Activated CD8-positive, alpha-beta memory T cell treated with anti-CD3 and anti-CD28 coated beads, Interleukin-2, amount 50 U/mL, for 24 hours (primary cell): ENCODE measurements at regions not wholly inside any gene's neighbourhood (a gene's known extent, or its start where the extent isn't known, plus 50 kb on each side); places are given as distances from the start of the nearest gene placed in this dataset.

Source experiments
- DNase-seq: peaks from one replicate; pipeline ENCODE4 v3.0.0-alpha.2; 2020; ENCODE audit errors: extremely low read depth

GRCh38 chr12:91853350-91854127 is 292.1 kb downstream of the BTG1 start:
- no peak for DNase-seq

GRCh38 chr12:91852634-91853033 is 293.0 kb downstream of the BTG1 start:
- no peak for DNase-seq

DNA sequence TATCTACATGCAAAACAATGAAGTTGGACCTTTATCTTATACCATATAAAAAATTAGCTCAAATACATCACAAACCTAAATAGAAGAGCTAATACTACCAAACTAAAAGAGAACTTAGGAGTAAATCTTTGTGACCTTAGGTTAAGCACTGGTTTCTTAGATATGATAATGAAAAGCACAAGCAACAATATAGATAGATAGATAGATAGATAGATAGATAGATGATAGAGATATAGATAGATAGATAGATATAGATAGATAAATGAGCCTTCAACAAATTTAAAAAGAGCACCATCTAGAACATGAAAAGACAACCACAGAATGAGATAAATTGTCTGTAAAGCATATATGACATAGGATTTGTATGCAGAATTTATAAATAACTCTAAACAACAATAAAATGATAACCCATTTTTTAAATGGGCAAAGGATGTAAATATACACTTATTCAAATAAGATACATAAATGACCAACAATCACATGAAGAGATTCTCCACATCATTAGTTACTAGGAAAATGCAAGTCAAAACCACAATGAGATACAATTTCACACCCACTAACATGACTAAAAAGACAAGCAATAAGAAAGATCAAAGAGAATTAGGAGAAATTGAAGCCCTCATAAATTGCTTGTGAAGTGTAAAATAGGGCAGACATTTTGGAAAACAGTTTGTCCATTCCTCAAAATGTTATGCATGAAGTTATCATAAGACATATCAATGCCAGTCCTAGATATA is 293.7 kb downstream of the BTG1 start:
- no peak for DNase-seq

DNA sequence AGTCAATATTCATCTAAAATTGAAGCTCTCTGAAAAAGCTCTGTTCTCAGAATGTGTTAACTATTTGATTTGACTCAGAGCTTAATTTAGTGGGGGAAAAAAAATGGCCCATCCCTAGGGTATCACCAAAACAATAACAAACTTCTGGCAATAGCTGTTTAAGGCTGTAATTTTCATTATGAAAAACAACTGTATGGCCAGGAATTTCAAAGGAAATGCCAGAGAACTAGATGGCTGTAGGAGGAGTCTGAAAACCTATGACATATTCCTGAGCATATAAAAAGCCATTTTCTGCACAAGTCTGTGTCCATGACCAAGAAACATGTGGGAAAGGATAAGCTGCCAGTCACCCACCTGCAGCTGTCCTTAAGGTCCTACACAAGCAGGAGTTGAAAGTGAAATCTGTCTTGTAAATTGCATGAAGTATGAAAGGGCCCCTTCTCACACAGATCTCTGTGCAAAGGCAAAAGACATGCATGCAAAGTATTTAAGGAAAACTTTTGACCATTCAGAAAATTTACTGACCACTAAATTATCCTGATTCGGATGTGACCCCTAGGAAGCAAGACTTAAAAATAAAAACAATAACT is 299.1 kb downstream of the BTG1 start:
- no peak for DNase-seq

GRCh38 chr12:91845365-91845764 is 300.3 kb downstream of the BTG1 start:
- no peak for DNase-seq

DNA sequence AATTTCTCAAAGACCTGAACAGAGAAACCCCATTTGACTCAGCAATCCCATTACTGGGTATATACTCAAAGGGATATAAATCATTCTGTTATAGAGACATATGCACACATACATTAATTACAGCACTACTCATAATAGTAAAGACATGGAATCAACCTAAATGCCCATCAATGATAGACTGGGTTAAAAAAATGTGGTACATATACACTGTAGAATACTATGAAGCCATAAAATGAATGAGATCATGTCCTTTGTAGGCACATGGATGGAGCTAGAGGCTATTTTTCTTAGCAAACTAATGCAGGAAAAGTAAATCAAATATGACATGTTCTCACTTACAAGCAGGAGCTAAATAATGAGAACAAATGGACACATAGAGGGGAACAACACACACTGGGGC is 303.8 kb downstream of the BTG1 start:
- no peak for DNase-seq

DNA sequence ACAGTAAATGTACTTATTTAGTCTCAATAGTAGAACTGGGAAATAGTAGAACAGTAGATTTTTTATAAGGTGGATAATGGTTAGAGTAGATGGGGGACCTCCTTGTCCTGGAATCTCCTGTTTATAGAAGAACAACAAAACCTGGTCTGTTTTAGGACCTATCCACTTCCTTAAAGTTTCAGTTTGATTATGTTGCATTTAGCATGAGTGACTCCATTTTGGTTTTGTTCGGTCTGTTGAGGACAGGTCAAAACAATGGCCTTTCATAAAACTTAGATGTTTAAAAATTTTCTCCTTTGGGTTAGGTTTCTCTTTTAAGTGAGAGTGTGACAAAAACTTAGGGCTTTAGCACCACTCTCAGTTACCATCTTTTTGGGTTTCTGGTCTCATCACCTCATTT is 308.9 kb downstream of the BTG1 start:
- no peak for DNase-seq

DNA sequence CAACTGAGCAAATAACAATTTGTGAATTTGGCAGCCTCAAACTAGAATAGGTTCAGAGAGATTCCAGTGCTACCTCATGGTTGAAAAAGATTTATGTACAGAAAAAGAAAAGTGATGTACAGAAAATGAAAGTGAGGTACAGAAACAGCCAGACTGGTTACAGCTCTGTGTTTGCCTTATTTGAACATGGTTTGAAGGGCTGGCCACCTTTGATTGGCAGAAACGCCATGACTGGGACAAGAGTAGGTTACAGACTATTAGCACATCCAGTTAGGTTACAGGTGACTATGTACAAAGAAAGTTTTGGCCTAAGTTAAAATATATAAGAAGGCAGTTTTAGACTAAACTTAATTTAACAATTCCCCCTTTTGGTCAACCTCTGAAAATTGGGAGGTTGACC is 309.4 kb downstream of the BTG1 start:
- no peak for DNase-seq

GRCh38 chr12:91835693-91836092 is 310.0 kb downstream of the BTG1 start:
- no peak for DNase-seq

GRCh38 chr12:91833780-91834359 is 311.8 kb downstream of the BTG1 start:
- no peak for DNase-seq

DNA sequence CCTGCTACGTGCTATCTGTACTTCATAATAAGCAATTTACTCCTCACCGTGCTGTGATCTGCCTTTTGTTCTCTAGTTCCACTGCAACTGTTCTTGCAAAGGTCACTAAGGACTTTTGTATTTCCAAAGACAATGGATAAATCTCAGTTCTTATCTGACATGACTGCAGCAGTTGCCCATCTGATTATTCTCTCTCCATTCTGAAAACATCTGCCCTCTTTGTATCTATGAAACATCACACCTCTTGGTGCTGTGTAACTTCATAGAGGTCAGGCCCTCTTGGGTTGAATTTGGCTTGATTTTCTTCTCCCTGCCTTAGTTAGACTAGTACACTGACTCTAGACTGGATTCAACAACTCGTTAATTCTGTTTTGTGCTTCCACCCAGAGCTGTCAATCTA is 319.6 kb downstream of the BTG1 start:
- no peak for DNase-seq

DNA sequence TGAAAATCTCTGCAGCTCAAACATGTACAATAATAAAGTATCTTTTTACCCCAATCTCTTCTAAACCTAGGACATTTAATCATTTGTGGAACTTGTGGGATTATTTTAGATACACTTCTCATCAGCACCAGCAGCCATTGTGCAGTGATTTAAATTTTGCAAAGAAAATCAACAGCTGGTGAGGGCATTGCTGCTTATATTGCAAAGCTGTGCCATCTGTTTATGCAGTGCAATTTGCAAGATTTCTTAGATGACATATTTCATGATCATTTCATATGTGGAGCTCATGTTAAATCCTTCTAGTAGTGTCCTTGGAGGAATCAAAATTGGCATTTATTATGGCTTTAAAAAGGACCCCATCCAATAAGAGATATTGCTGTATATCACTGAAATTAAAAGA is 320.7 kb downstream of the BTG1 start:
- DNase-seq = no peak

DNA sequence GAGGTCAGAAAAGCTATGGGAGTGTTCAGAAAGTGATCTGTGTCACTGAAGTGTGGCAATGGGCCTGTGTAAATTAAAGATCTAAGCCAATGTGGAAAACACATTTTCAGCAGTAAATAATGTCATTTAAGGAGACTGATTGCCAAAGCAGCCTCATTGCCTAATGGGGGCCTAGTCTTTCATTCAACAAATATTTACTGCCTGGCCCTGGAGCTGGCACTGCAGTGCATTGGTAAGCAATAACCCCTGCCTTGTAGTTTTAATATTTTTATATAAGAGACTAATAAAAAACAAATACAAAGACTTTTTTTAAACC is 326.6 kb downstream of the BTG1 start:
- no peak for DNase-seq

- no peak for DNase-seq
Observed at GRCh38 chr12:91818227-91819131, 327.2 kb downstream of the BTG1 start.

DNA sequence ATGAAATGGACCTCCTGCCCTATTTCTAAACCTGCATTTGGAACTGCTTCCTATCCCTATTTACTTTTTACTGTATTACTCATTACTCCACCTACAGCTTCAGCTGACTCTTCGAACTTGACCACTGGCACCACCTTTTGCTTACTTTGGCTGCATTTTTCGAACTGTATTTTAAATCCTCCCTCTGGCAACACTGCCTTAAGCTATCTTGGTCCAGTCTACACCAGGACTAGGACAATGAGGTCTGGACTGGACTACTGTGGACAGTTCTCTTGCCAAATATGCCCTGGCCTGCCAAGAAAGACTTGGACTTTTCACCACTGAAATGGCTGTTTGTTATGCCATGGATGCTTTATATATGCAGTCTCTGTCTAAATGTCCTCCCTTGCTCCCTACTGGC is 328.1 kb downstream of the BTG1 start:
- DNase-seq = no peak

GRCh38 chr12:91813701-91814100 is 331.9 kb downstream of the BTG1 start:
- DNase-seq = no peak

GRCh38 chr12:91811481-91812287 is 334.0 kb downstream of the BTG1 start:
- DNase-seq = peak; percentile 35

- no peak for DNase-seq
Observed at GRCh38 chr12:91810531-91811451, 334.9 kb downstream of the BTG1 start.

- no peak for DNase-seq
Observed at GRCh38 chr12:91810077-91810476, 335.6 kb downstream of the BTG1 start.

DNA sequence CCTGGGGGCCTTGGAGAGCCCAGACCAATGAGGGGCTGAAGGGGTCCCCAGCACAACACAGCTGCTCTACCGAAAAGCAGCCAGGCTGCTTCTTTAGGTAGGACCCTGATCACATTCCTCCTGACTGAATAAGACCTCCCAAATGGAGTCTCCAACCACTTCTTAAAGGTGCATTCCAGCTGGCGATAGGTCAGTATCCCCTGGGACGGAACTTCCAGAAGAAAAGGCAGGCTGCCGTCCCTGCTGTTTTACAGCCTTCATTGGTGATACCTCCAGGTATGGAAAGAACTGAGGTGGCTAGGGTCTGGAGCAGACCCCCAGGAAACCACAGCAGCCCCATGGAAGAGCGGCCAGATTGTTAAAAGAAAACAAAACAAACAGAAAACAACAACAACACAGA is 340.6 kb downstream of the BTG1 start:
- DNase-seq = no peak
